HG03442 (cell line): ENCODE measurements at regions not wholly inside any gene's neighbourhood (a gene's known extent, or its start where the extent isn't known, plus 50 kb on each side); places are given as distances from the start of the nearest gene placed in this dataset.
"Not testable (repeated sequence)": the region's sequence is repeated elsewhere in the genome, so short reads cannot be mapped to it uniquely, and the experiment has no call there.

Source experiments
- ATAC-seq: cut with Tn5 transposase; IDR thresholded peaks from one replicate; pipeline ENCODE4 v1.9.1; 2021; ENCODE audit warnings: mild to moderate bottlenecking, moderate library complexity; ENCODE audit not compliant: unreplicated experiment

GRCh38 chr5:113652161-113652560 lies 138.7 kb downstream of the YTHDC2 start:
- no peak for ATAC-seq

GRCh38 chr5:113654828-113655227 lies 141.3 kb downstream of the YTHDC2 start:
- no peak for ATAC-seq

GRCh38 chr5:113660206-113660605 lies 146.7 kb downstream of the YTHDC2 start:
- no peak for ATAC-seq

GRCh38 chr5:113660706-113661250 lies 147.3 kb downstream of the YTHDC2 start:
- ATAC-seq = no peak

DNA sequence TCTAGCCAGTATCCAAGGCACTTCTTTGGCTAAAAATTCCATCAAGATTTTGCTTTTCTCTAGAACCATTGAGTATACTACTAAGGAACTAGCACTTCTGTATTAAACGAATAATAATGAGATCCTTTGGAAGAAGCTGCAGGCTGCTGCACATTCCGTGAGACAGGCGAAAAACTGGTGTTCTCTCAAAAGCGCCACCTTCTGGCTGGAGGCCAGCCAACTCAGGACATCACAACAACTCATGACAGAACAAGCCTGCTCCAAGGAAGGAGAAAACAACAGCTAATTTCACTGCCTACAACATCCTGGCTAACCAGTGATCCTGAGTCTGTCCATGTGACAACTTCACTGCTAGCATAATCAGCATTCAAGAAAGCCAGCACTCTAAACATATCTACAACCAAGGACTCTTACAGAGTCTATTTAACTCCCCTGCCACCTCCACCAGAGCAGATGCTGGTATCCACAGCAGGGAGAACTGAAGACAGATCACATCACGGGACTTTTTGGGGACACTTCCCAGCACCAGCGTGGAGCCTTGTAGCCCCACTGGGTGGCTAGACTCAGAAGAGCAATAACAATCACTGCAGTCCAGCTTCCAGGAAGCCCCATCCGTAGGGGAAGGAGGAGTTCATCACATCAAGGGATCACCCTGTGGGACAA lies 150.5 kb downstream of the YTHDC2 start:
- ATAC-seq = no peak

- ATAC-seq = no peak
Measured at GRCh38 chr5:113673041-113673440, 159.5 kb downstream of the YTHDC2 start.

- no peak for ATAC-seq
Measured at GRCh38 chr5:113675166-113675565, 161.7 kb downstream of the YTHDC2 start.

DNA sequence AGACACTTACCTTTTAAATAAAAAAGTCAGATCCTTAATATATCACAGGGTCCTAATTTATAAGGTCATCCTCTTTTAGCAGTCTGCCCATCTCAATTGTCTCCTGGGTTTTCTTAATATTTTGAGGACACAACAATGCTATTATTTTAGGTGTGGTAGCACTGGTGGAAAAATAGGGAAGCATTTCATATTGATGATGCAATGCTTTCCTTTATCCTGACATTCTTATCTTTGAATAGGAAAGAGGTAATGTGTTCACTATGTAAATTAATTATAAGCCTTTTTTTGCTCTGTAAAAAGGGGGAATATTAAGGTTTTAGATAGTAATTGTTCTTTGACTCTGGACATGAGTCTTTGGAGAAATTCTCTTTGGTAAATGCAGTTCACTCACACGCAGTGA lies 164.7 kb downstream of the YTHDC2 start:
- ATAC-seq = no peak

DNA sequence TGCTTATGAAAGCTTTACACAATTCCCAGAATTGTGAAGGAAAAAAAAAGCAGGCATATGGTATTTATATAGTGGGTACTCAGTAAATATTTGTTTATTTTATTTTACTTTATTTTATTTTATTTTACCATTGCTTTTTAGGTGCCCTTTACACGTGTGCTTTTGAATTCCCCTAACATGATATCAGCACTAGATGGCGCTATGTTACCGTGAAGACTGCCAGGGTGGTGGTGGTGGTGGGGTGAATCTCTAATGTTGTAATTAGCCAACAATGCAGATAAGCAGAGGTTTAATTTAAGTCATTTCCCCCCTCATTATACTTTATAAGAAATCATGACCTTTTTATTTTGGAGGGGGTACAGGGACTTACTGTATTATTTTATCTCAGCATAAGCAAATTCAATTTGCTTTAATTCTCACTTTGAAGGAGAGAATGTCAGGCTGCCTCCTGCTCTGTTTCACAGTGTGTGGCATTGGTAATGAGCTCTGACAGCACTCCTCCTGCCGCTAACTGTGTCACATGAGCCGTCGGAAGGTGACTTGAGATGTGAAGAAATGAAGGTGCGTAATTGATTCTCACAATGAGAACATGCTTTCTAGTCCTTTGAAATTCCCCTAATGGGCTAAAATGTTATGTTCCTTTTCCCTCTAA lies 165.6 kb downstream of the YTHDC2 start:
- ATAC-seq = peak; percentile 69

- ATAC-seq = no peak
Measured at GRCh38 chr5:113680534-113680933, 167.0 kb downstream of the YTHDC2 start.

DNA sequence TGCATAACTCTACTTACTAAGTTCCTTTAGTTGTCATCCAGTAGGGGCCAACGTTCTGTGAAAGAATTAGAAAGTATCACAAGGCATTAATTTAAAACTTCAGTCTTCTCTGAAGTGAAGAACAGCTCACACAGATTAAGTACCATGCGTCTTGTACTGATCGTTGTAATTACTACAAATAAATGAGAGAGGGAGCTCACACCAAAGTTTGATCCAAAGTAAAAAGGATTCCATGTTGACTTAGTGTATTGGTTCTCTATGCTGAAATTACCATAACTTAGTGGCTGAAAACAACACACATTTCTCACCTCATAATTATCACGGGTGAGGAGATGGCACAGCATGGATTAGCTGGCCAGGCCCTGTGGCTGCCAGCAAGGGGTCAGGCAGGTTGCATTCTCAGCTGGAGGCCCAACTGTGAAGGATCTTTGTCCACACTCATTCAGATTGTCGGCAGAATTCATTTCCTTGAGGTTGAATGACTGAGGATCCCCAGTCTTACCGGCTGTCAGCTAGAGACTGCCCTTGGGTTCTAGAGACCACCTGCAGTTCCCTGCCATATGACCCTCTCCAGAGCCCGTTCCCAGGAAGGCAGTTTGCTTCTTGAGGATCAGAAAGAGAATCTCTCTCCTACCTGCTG lies 169.1 kb downstream of the YTHDC2 start:
- ATAC-seq = no peak

DNA sequence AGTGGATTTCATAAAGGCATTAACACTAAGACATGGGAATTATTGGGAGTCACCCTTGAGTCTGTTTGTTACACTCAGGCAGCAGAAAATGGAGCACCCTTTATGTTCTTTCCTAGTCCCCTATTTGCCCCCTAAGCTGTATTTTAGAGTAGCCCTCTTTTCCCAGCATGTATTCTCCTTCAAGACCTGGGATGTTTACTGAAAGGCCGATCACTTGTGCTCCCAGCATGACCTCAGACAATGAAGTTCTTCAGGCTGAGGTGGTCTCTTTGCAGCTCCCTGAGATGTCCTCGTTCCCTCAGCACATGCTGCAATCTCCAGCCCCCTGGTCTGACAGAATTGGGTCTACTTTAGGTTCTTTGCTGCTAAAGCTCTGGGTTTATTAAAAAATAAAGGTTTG lies 169.7 kb downstream of the YTHDC2 start:
- ATAC-seq = no peak

GRCh38 chr5:113686599-113686998 lies 173.1 kb downstream of the YTHDC2 start:
- no peak for ATAC-seq

DNA sequence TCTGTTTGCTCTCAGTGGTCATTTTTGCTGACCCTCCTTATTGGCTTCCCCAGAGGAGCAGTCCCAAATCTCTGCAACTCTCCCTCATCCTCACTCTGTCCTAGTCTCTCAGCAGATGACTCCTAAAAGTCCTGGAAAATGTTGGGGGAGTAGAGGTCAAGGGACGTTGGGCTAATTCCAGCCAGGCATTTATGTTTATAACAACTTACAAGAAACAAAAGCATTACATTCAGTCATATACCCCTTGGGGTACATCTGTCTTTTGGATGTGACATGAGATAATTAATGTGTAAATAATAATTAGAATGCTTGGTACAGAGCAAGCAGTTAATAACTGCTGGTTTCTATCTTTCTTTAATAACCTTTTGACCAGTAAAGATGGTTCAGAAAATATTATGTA lies 176.2 kb downstream of the YTHDC2 start:
- no peak for ATAC-seq

GRCh38 chr5:113692466-113692865 lies 179.0 kb downstream of the YTHDC2 start:
- ATAC-seq = no peak

DNA sequence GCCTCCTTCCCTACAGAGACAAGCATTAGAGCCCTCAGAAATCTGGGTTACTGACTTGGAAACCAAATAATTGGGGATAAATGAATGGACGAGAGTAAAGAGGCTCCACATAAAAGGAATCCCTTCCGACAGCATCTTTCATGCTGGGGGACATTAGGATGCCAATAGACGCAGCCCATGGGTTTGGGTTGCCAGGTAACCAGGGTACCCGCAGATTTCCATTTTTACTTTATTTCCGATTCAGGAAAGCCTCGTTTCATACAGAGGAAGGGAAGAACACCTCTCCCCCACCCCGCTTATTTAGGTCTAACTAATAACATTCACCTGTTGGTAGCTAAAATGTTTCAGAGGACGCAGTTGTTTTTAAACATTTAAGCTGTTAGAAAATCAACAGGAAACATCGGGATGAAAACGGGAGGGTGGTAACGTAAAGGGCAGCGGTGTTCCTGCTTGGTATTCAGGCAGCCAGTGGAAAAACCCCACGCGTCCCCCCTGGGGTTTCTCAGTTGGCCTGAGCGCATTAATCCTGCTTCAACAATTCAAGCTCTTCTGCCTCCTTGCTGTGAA lies 179.5 kb downstream of the YTHDC2 start:
- no peak for ATAC-seq

- no peak for ATAC-seq
Measured at GRCh38 chr5:113693701-113694100, 180.2 kb downstream of the YTHDC2 start.

DNA sequence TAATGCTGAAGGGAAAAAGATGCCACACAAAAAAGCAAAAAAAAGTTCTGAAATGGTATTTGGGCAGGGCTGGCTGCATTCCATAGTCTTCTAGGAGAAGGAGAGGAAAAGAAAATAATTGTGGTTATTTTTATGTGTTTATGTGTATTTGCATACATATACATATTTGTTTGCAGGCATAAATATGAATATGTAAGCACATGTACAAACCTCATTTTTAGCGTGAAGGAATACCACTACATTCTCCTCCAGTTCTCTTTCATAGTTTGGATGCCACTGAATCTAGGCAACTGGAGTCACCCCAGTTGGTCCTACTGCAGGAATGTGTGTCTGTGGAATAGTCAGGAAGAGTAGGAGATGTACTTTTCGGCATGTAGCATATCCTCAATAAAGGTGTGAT lies 181.1 kb downstream of the YTHDC2 start:
- ATAC-seq = no peak

- no peak for ATAC-seq
Measured at GRCh38 chr5:113703266-113703665, 189.8 kb downstream of the YTHDC2 start.

DNA sequence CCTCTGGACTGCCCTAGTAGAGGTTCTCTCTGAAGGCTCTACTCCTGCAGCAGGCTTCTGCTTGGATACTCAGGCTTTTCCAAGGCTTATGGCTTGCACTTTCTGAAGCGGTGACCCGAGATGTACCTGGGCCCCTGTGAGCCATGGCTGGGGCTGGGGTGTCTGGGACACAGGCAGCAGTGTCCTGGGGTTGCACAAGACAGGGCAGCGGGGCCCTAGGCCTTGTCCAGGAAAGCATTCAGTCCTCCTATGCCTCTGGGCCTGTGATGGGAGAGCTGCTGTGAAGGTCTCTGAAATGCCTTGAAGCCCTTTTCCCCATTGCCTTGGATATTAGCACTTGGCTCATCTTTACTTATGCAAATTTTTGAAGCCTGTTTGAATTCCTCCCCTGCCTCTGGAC lies 192.2 kb downstream of the YTHDC2 start:
- no peak for ATAC-seq

DNA sequence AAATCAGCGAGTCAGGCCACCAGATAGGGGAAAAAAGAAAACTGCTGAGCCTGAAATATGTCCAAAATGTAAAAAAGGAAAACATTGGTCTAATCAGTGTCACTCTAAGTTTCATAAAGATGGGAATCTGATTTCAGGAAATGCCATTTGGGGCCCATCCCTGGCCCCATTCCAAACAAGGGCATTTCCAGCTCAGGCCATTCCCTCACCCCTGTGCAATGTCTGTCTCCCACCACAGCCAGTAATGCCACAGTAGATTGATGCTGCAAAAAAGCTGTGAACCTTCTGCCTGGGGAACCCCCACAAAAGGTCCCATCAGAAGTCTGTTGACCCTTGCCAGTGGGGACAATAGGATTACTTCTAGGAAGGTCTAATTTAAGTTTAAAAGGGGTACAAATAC lies 199.6 kb downstream of the YTHDC2 start:
- no peak for ATAC-seq

GRCh38 chr5:113715921-113716320 lies 202.4 kb downstream of the YTHDC2 start:
- not testable (repeated sequence) for ATAC-seq
